ENCODE measurements at regions not wholly inside any gene's neighbourhood (a gene's known extent, or its start where the extent isn't known, plus 50 kb on each side); places are given as distances from the start of the nearest gene placed in this dataset.

DNA sequence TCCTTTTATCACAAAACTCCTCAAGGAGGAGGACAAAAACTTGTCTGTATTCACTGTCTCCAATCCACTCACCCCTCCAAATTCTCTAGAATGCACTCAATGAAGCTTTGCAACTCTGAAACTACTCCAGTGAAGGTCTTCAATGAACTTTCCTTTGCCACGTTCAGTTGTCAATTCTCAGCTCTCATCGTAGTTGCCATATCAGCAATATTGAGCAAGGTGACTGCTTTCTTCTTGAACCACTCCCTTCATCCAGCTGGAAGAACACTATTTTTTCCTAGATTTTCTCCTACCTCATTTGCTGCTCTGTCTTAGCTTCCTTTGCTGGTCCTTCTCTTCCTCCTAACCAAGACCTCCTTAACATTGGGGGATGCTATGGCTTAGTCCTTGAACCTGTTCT, 191.8 kb downstream of the KDR start:
- TF ChIP-seq, protein P1, sequence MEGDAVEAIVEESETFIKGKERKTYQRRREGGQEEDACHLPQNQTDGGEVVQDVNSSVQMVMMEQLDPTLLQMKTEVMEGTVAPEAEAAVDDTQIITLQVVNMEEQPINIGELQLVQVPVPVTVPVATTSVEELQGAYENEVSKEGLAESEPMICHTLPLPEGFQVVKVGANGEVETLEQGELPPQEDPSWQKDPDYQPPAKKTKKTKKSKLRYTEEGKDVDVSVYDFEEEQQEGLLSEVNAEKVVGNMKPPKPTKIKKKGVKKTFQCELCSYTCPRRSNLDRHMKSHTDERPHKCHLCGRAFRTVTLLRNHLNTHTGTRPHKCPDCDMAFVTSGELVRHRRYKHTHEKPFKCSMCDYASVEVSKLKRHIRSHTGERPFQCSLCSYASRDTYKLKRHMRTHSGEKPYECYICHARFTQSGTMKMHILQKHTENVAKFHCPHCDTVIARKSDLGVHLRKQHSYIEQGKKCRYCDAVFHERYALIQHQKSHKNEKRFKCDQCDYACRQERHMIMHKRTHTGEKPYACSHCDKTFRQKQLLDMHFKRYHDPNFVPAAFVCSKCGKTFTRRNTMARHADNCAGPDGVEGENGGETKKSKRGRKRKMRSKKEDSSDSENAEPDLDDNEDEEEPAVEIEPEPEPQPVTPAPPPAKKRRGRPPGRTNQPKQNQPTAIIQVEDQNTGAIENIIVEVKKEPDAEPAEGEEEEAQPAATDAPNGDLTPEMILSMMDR (IDR thresholded peaks at IDR 0.05; ENCODE audit: extremely low read depth, low read depth, low read length) = no peak
- Histone ChIP-seq H3K9me3 (ENCODE audit: low read depth, low read length) (no peaks in the 10 kb centered on the region), H3K27me3 (ENCODE audit: insufficient read depth, low read length) (no peaks in the 10 kb centered on the region), H3K4me1 (ENCODE audit: insufficient read depth, low read length) (no peaks in the 10 kb centered on the region), H3K4me2 (ENCODE audit: insufficient read depth, low read length) (no peak overlapping the region), H2AFZ (ENCODE audit: low read length) (no peak overlapping the region), H3K4me3 (ENCODE audit: insufficient read depth, low read length) (no peak overlapping the region), H3K79me2 (ENCODE audit: insufficient read depth, low read length) (no peaks in the 10 kb centered on the region), H3K36me3 (ENCODE audit: insufficient read depth, low read length) (no peaks in the 10 kb centered on the region), H4K20me1 (ENCODE audit: insufficient read depth, low read length) (no peaks in the 10 kb centered on the region), H3K27ac (ENCODE audit: low read depth, low read length) (no peak overlapping the region)
- DNase-seq (ENCODE audit: insufficient read length, low spot score, missing footprints) = no peak

DNA sequence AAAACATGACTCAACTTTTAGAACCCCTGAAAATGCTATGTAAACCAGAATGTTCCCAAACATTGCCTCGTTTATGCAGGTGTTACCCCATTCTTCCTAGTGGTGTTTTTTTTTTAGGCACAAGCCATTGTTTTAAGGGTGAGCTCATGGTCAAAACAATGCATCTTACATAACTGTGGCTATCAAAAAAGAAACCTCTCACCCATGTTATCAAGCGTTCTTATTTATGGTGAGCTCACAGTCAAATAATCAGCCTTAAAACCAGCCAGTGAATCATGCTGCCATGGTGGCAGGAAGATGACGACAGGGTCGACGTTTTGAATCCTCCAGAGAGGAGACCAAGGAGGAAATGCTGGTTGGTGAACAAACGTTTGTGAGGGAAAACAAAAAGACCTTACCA, 195.2 kb downstream of the KDR start:
- Histone ChIP-seq H3K27ac (ENCODE audit: low read depth, low read length) (no peak overlapping the region), H3K27me3 (ENCODE audit: insufficient read depth, low read length) (no peaks in the 10 kb centered on the region), H3K9me3 (ENCODE audit: low read depth, low read length) (no peaks in the 10 kb centered on the region), H3K4me1 (ENCODE audit: insufficient read depth, low read length) (no peaks in the 10 kb centered on the region), H3K79me2 (ENCODE audit: insufficient read depth, low read length) (no peaks in the 10 kb centered on the region), H3K4me2 (ENCODE audit: insufficient read depth, low read length) (peak overlapping the region; percentile 7), H2AFZ (ENCODE audit: low read length) (peak overlapping the region; percentile 46), H4K20me1 (ENCODE audit: insufficient read depth, low read length) (no peaks in the 10 kb centered on the region), H3K4me3 (ENCODE audit: insufficient read depth, low read length) (peak overlapping the region; percentile 20), H3K36me3 (ENCODE audit: insufficient read depth, low read length) (no peaks in the 10 kb centered on the region)
- TF ChIP-seq, protein P1 (IDR thresholded peaks at IDR 0.05; ENCODE audit: extremely low read depth, low read depth, low read length) = no peak
- peak; percentile 22 for DNase-seq (ENCODE audit: insufficient read length, low spot score, missing footprints)

DNA sequence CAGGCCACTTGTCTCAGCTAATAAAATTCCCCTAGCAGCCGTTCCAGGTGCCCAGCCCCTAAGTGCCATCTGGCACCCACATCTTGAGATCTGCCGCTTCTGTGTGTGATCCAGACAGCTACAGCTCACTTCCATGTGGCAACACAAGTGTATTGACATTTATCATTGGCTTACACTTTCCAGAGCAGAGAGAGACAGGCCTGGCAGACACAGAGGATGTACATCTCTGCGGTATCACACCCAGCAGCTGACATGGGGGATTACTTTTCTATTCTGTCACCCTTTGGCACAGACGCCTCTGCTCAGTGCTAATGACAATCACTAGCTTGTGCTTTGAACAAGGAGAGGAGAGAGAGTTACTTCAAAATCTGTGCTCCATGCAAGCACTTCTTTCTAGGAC, 195.9 kb downstream of the KDR start:
- no peak overlapping the region for H3K4me2 ChIP-seq (ENCODE audit: insufficient read depth, low read length)
- TF ChIP-seq, protein P1 (IDR thresholded peaks at IDR 0.05; ENCODE audit: extremely low read depth, low read depth, low read length) = no peak
- H3K36me3 ChIP-seq (ENCODE audit: insufficient read depth, low read length) = no peaks in the 10 kb centered on the region
- no peaks in the 10 kb centered on the region for H4K20me1 ChIP-seq (ENCODE audit: insufficient read depth, low read length)
- H3K4me3 ChIP-seq (ENCODE audit: insufficient read depth, low read length) = no peak overlapping the region
- no peak overlapping the region for H3K27ac ChIP-seq (ENCODE audit: low read depth, low read length)
- DNase-seq (ENCODE audit: insufficient read length, low spot score, missing footprints) = peak; percentile 3
- no peaks in the 10 kb centered on the region for H3K27me3 ChIP-seq (ENCODE audit: insufficient read depth, low read length)
- no peaks in the 10 kb centered on the region for H3K79me2 ChIP-seq (ENCODE audit: insufficient read depth, low read length)
- H2AFZ ChIP-seq (ENCODE audit: low read length) = no peak overlapping the region
- H3K4me1 ChIP-seq (ENCODE audit: insufficient read depth, low read length) = no peaks in the 10 kb centered on the region
- no peaks in the 10 kb centered on the region for H3K9me3 ChIP-seq (ENCODE audit: low read depth, low read length)

DNA sequence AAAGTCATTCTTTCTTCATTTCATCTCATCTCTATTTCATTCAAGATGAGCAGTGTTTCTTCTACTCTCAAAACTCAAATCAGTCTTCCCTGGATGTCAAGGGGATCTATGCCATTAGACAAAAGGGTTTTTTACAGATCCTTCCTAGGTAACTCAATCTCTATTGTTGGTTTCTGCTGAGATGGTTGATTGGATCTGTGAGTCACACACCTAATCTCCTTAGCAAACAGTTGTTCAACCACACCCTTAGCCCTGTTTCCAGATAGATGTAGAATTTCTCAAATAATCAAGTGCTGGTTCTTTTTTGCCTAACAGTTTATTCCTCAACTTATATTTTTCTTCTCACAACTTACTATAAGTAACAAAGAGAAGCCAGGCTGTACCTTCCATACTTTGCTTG, 200.5 kb downstream of the KDR start:
- TF ChIP-seq, protein P1 (IDR thresholded peaks at IDR 0.05; ENCODE audit: extremely low read depth, low read depth, low read length) = no peak
- Histone ChIP-seq H3K27me3 (ENCODE audit: insufficient read depth, low read length) (no peaks in the 10 kb centered on the region), H3K79me2 (ENCODE audit: insufficient read depth, low read length) (no peaks in the 10 kb centered on the region), H3K4me3 (ENCODE audit: insufficient read depth, low read length) (no peak overlapping the region), H3K27ac (ENCODE audit: low read depth, low read length) (no peak overlapping the region), H4K20me1 (ENCODE audit: insufficient read depth, low read length) (no peaks in the 10 kb centered on the region), H3K4me2 (ENCODE audit: insufficient read depth, low read length) (no peak overlapping the region), H3K9me3 (ENCODE audit: low read depth, low read length) (no peaks in the 10 kb centered on the region), H3K36me3 (ENCODE audit: insufficient read depth, low read length) (no peaks in the 10 kb centered on the region), H2AFZ (ENCODE audit: low read length) (no peak overlapping the region), H3K4me1 (ENCODE audit: insufficient read depth, low read length) (no peaks in the 10 kb centered on the region)
- DNase-seq (ENCODE audit: insufficient read length, low spot score, missing footprints) = no peak

Data from osteoblast (primary cell).